Gastroesophageal sphincter (tissue), 4 donors: ENCODE measurements at regions not wholly inside any gene's neighbourhood (a gene's known extent, or its start where the extent isn't known, plus 50 kb on each side); places are given as distances from the start of the nearest gene placed in this dataset.

Experiments used
- ATAC-seq: fragments of 150-250 bp; one replicate; pipeline ENCODE4 v1.9.1; 2016; ENCODE audit warnings: mild to moderate bottlenecking, moderate library complexity
- H3K27ac ChIP-seq, 4 donors: fragments of 200-600 bp; sonication (generic) in 3 of 4; 1 replicate in 3 of 4; 2 replicates in 1 of 4; pipeline ENCODE4 v1.5.1; 2016 to 2019
- H3K27me3 ChIP-seq: fragments of 200-600 bp; sonication (generic); one replicate; pipeline ENCODE4 v1.5.1; 2019
- H3K36me3 ChIP-seq, 2 donors: fragments of 200-600 bp; sonication (generic); one replicate each; pipeline ENCODE4 v1.5.1; 2019; ENCODE audit warnings: control low read depth in 1 of 2
- H3K4me1 ChIP-seq, 3 donors: fragments of 200-600 bp; sonication (generic); 1 replicate in 2 of 3; 2 replicates in 1 of 3; pipeline ENCODE4 v1.5.1; 2016 to 2019; ENCODE audit warnings: control low read depth in 2 of 3
- H3K4me3 ChIP-seq, 2 donors: fragments of 200-600 bp; sonication (generic); one replicate each; pipeline ENCODE4 v1.5.1; 2019; ENCODE audit warnings: mild to moderate bottlenecking in 1 of 2, moderate library complexity in 1 of 2
- H3K9me3 ChIP-seq, 3 donors: fragments of 200-600 bp; sonication (generic); one replicate each; pipeline ENCODE4 v1.5.1; 2017 to 2019; ENCODE audit warnings: control low read depth in 2 of 3
- EP300 ChIP-seq: sonication (generic); formaldehyde crosslinking; IDR thresholded peaks from one replicate; pipeline ENCODE4 v1.6.1; 2017; ENCODE audit warnings: antibody characterized with exemption, mild to moderate bottlenecking
- POLR2A ChIP-seq, 2 donors: fragments of 450-650 bp; IDR thresholded peaks; one replicate each; pipeline ENCODE4 v1.6.1; 2017; ENCODE audit warnings: antibody characterized with exemption in 2 of 2, mild to moderate bottlenecking in 2 of 2, moderate library complexity in 1 of 2
- POLR2AphosphoS5 ChIP-seq: sonication (generic); formaldehyde crosslinking; IDR thresholded peaks from one replicate; pipeline ENCODE4 v1.6.1; 2017; ENCODE audit warnings: antibody characterized with exemption
- WGBS, 2 donors: methylation state at CpG; one replicate each; pipeline ENCODE4 v1.1.5; 2018; ENCODE audit warnings: low coverage in 1 of 2; 5-methylcytosine and 5-hydroxymethylcytosine counted together
- TF ChIP-seq, protein P1 (sequence below), 4 experiments: fragments of 200-600 bp in 2 of 4; fragments of 450-650 bp in 2 of 4; sonication (generic) in 1 of 4; IDR thresholded peaks; one replicate each; pipeline ENCODE4 v1.5.1; 2017 to 2019; ENCODE audit warnings: antibody characterized with exemption in 4 of 4, mild to moderate bottlenecking in 2 of 4, moderate library complexity in 2 of 4

DNA sequence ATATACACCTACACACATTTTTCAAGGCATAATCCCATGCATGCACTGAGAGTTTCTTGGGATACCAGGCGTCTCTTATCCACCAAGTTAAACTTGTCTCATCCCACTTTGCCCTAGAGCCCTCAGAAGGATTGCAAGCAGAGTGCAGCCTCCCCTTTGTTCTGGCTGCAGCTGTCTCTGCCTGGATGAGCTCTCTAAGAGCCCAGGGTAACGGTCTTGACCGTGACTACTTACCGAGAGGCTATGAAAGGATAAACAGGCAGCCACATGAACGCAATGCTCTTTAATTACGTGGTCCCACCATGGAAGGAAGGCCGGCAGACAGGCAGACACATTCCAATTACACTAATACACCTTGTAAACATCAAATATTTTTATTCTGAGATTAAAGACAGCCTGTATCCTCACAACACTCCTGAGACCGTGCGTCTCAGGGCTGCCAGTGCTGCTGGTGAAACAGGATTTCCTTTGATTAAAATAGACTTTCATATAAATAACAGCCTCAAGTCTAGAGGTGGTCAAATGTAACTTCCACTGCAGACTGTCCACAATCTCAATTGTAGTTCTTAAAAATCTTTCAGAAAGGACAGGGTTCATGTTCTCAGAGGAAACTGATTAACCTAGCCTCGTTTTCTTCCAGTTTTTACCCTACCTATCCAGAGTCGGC, 210.0 kb upstream of the PRDM1 start:
- TF ChIP-seq, protein P1, sequence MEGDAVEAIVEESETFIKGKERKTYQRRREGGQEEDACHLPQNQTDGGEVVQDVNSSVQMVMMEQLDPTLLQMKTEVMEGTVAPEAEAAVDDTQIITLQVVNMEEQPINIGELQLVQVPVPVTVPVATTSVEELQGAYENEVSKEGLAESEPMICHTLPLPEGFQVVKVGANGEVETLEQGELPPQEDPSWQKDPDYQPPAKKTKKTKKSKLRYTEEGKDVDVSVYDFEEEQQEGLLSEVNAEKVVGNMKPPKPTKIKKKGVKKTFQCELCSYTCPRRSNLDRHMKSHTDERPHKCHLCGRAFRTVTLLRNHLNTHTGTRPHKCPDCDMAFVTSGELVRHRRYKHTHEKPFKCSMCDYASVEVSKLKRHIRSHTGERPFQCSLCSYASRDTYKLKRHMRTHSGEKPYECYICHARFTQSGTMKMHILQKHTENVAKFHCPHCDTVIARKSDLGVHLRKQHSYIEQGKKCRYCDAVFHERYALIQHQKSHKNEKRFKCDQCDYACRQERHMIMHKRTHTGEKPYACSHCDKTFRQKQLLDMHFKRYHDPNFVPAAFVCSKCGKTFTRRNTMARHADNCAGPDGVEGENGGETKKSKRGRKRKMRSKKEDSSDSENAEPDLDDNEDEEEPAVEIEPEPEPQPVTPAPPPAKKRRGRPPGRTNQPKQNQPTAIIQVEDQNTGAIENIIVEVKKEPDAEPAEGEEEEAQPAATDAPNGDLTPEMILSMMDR (IDR thresholded peaks at IDR 0.05): no peak
- TF ChIP-seq POLR2AphosphoS5 (no peak), POLR2A (IDR thresholded peaks at IDR 0.05) (no peak), EP300 (no peak)
- peaks cover 0 to 2% (median 0%) of the 10 kb centered on the region in 3 donors for H3K4me1 ChIP-seq
- H3K27me3 ChIP-seq: no peaks in the 10 kb centered on the region
- no peaks in the 10 kb centered on the region for H3K36me3 ChIP-seq
- H3K27ac ChIP-seq: no peak overlapping the region
- WGBS, 2 donors: 37 to 39% methylated on average over 7 of the region's 11 CpGs
- H3K9me3 ChIP-seq: no peaks in the 10 kb centered on the region
- no peak overlapping the region for H3K4me3 ChIP-seq
- no peak for ATAC-seq

DNA sequence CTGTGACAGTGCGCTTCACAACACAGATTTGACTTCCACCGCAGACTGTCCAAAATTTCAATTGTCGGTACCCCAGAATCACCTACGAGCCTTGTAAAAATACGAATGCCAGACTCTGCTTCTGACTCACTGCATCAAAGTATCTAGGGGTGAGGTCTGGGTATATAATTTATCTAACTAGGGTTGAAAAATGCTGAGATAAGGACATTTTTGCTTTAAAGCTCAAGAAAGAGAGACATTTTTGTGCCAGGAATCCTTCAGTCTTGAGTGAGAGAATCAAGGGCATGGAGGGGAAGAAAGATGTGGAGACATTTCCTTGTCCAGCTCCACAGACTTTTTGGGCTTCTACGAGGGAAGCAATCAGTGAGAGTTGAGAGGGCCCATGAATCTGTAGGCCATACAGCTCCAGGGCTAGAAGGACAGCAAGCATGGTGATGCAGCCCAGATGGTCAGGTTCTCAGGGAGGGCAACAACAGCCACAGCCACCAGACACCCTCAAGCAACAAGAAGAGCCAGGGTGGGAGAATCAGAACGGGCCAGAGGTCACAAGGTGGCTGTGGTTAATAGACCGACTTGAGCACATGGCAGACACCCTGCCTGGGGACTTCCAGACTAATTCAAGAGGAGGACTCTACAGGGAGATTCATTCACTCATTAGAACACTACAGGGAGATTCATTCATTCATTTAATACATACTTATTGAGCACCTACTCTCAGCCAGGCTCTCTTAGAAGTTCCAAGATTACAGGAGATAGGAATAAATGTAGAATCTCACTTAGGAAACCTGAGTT, 211.1 kb upstream of the PRDM1 start:
- Histone ChIP-seq H3K4me1 (peaks cover 0 to 2% (median 0%) of the 10 kb centered on the region in 3 donors), H3K9me3 (no peaks in the 10 kb centered on the region), H3K4me3 (no peak overlapping the region), H3K27ac (no peak overlapping the region), H3K36me3 (no peaks in the 10 kb centered on the region), H3K27me3 (no peaks in the 10 kb centered on the region)
- WGBS, 2 donors: 79 to 90% methylated on average over 6 to 8 of the region's 8 CpGs
- ATAC-seq: no peak
- TF ChIP-seq POLR2AphosphoS5: no peak
- TF ChIP-seq POLR2A (IDR thresholded peaks at IDR 0.05): no peak
- TF ChIP-seq, protein P1 (IDR thresholded peaks at IDR 0.05): no peak
- no peak for TF ChIP-seq EP300

DNA sequence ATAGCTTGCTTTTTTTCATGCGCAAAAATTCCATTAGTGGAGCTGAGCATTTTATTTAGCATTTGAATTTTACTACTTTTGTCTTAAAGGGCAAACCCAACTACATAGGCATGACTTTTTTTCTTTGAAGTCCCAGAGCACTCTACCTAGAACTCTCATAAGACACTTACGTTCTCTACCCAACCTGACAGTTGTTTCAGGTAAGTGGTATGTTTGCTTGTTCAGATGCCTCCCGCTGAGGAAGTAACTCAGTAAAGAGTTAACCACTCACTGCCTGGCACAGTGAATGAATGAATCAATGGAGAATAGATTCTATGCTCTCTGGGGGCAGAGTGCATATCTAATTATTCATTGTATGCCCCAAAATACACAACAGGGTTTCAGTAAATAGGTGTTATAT, 212.3 kb upstream of the PRDM1 start:
- H3K4me3 ChIP-seq: no peak overlapping the region
- no peaks in the 10 kb centered on the region for H3K36me3 ChIP-seq
- WGBS, 2 donors: 36 to 66% methylated on average over 2 to 3 of the region's 3 CpGs
- no peak overlapping the region for H3K27ac ChIP-seq
- ATAC-seq: no peak
- H3K4me1 ChIP-seq: peaks cover 0 to 2% (median 0%) of the 10 kb centered on the region in 3 donors
- H3K9me3 ChIP-seq: no peaks in the 10 kb centered on the region
- TF ChIP-seq POLR2A (IDR thresholded peaks at IDR 0.05) (no peak), EP300 (no peak), POLR2AphosphoS5 (no peak)
- TF ChIP-seq, protein P1 (IDR thresholded peaks at IDR 0.05): no peak
- H3K27me3 ChIP-seq: no peaks in the 10 kb centered on the region

DNA sequence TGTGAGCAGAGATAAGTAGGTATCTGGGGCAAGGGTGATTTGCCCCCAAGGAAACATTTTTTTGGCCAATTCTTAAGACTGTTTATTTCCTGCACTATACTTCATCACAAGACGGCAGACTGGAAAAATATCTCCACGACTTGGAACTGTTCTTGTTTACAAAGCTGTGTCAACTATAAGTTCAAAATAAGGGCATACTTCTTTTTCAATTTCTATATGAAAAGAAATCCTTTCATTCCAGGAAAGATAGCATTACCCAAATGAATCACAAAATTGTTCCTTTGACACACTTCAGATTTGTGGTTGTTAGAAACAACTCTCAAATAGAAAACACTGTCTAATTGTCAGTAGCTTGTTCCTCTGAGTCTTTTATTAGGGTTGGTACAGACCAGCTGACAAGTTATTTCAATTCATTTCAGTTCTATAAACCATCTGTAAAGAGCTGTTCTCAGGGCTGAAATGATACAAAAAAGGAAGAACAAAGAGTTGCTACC, 212.9 kb upstream of the PRDM1 start:
- no peaks in the 10 kb centered on the region for H3K36me3 ChIP-seq
- no peaks in the 10 kb centered on the region for H3K27me3 ChIP-seq
- no peak for ATAC-seq
- H3K9me3 ChIP-seq: no peaks in the 10 kb centered on the region
- 11 to 12% methylated on average over 2 of the region's 2 CpGs for WGBS, 2 donors
- peaks cover 0 to 2% (median 0%) of the 10 kb centered on the region in 3 donors for H3K4me1 ChIP-seq
- H3K27ac ChIP-seq: no peak overlapping the region
- TF ChIP-seq, protein P1 (IDR thresholded peaks at IDR 0.05): no peak
- TF ChIP-seq POLR2A (IDR thresholded peaks at IDR 0.05) (no peak), POLR2AphosphoS5 (no peak), EP300 (no peak)
- H3K4me3 ChIP-seq: no peak overlapping the region
